Ovary (tissue), 3 donors: ENCODE measurements at regions not wholly inside any gene's neighbourhood (a gene's known extent, or its start where the extent isn't known, plus 50 kb on each side); places are given as distances from the start of the nearest gene placed in this dataset.

ENCODE experiments used
- CTCF ChIP-seq, 3 donors: fragments of 450-650 bp in 2 of 3; fragments of 200-600 bp in 1 of 3; IDR thresholded peaks; one replicate each; pipeline versions ENCODE4 v1.5.1 to v1.8.0; 2016 to 2022; ENCODE audit warnings: antibody characterized with exemption in 3 of 3, mild to moderate bottlenecking in 1 of 3
- POLR2A ChIP-seq: fragments of 450-650 bp; IDR thresholded peaks from one replicate; pipeline ENCODE4 v1.6.1; 2017; ENCODE audit warnings: antibody characterized with exemption, mild to moderate bottlenecking, moderate library complexity
- donor health status: DM: no; HTN: no; CAD: no.

- TF ChIP-seq CTCF (IDR thresholded peaks at IDR 0.05) (no peak), POLR2A (no peak)
Observed at GRCh38 chr9:106482733-106483132, 380.2 kb upstream of the ZNF462 start.
